ENCODE measurements at regions not wholly inside any gene's neighbourhood (a gene's known extent, or its start where the extent isn't known, plus 50 kb on each side); places are given as distances from the start of the nearest gene placed in this dataset.

GRCh38 chr6:126148853-126149252 lies 162.5 kb downstream of the TRMT11 start (continued):
- TF ChIP-seq ARID4B (CRISPR knock-in tag; IDR thresholded peaks at IDR 0.05; ENCODE audit: borderline replicate concordance) (no peak), OVOL2 (CRISPR knock-in tag; IDR thresholded peaks at IDR 0.05; ENCODE audit: borderline replicate concordance) (no peak), RELA (CRISPR knock-in tag; IDR thresholded peaks at IDR 0.05; ENCODE audit: borderline replicate concordance) (no peak), ZMAT4 (CRISPR knock-in tag; IDR thresholded peaks at IDR 0.05) (no peak), USF2 (CRISPR knock-in tag; IDR thresholded peaks at IDR 0.05) (no peak), KAT7 (CRISPR knock-in tag; IDR thresholded peaks at IDR 0.05; ENCODE audit: borderline replicate concordance) (no peak), CREM (CRISPR knock-in tag; IDR thresholded peaks at IDR 0.05) (no peak)

- CTCF ChIA-PET: no interaction called here
These were observed 166.0 kb downstream of the TRMT11 start for GRCh38 chr6:126152372-126152745.

More at GRCh38 chr6:126152372-126152745, 166.0 kb downstream of the TRMT11 start:
- no peak for DNase-seq (ENCODE audit: low spot score)
- peak overlapping the region; percentile 3 for H3K27ac Mint-ChIP-seq
- H3K4me3 Mint-ChIP-seq: no peak overlapping the region
- H3K9me3 Mint-ChIP-seq: no peaks in the 10 kb centered on the region
- POLR2A ChIA-PET: no interaction called here
- no peaks in the 10 kb centered on the region for H3K27me3 Mint-ChIP-seq (ENCODE audit: low read depth)
- ATAC-seq: no peak
- no peaks in the 10 kb centered on the region for H3K36me3 Mint-ChIP-seq
- H3K4me1 Mint-ChIP-seq: peaks cover 7% of the 10 kb centered on the region
- TF ChIP-seq JUN (CRISPR knock-in tag; IDR thresholded peaks at IDR 0.05): no peak
- no peak for TF ChIP-seq ATF2 (CRISPR knock-in tag; IDR thresholded peaks at IDR 0.05; ENCODE audit: borderline replicate concordance, low read depth)
- TF ChIP-seq CREM (CRISPR knock-in tag; IDR thresholded peaks at IDR 0.05): no peak
- TF ChIP-seq AFF4 (CRISPR knock-in tag; IDR thresholded peaks at IDR 0.05; ENCODE audit: borderline replicate concordance): no peak
- no peak for TF ChIP-seq SMAD4 (CRISPR knock-in tag; IDR thresholded peaks at IDR 0.05)
- TF ChIP-seq STAT6 (CRISPR knock-in tag; conservative IDR thresholded peaks at IDR 0.05; ENCODE audit: low read depth): no peak
- no peak for TF ChIP-seq ERG (CRISPR knock-in tag; IDR thresholded peaks at IDR 0.05)
- no peak for TF ChIP-seq JAZF1 (CRISPR knock-in tag; IDR thresholded peaks at IDR 0.05)
- TF ChIP-seq ZNF671 (CRISPR knock-in tag; IDR thresholded peaks at IDR 0.05): no peak

All from WTC11 (cell line).